ENCODE measurements at regions not wholly inside any gene's neighbourhood (a gene's known extent, or its start where the extent isn't known, plus 50 kb on each side); places are given as distances from the start of the nearest gene placed in this dataset.

- DNase-seq: no peak
Observed at GRCh38 chr5:74372502-74373064, 267.9 kb downstream of the ENC1 start.

- no peak for DNase-seq
Observed at GRCh38 chr5:74372051-74372450, 268.5 kb downstream of the ENC1 start.

GRCh38 chr5:74371621-74372020 is 268.9 kb downstream of the ENC1 start:
- DNase-seq: no peak

GRCh38 chr5:74370168-74370567 is 270.4 kb downstream of the ENC1 start:
- DNase-seq: no peak

GRCh38 chr5:74369173-74369572 is 271.4 kb downstream of the ENC1 start:
- no peak for DNase-seq

GRCh38 chr5:74367934-74368333 is 272.6 kb downstream of the ENC1 start:
- DNase-seq: no peak

GRCh38 chr5:74367241-74367733 is 273.2 kb downstream of the ENC1 start:
- DNase-seq: no peak

GRCh38 chr5:74365723-74366122 is 274.8 kb downstream of the ENC1 start:
- no peak for DNase-seq

- DNase-seq: no peak
Observed at GRCh38 chr5:74364507-74364906, 276.0 kb downstream of the ENC1 start.

- DNase-seq: no peak
Observed at GRCh38 chr5:74363603-74364205, 276.8 kb downstream of the ENC1 start.

- DNase-seq: no peak
Observed at GRCh38 chr5:74361406-74362358, 278.8 kb downstream of the ENC1 start.

GRCh38 chr5:74360535-74361210 is 279.9 kb downstream of the ENC1 start:
- no peak for DNase-seq

- DNase-seq: no peak
Observed at GRCh38 chr5:74357827-74358226, 282.7 kb downstream of the ENC1 start.

GRCh38 chr5:74356009-74356695 is 284.4 kb downstream of the ENC1 start:
- DNase-seq: no peak

- peak; percentile 66 for DNase-seq
Observed at GRCh38 chr5:74355041-74355824, 285.3 kb downstream of the ENC1 start.

GRCh38 chr5:74352256-74352655 is 288.3 kb downstream of the ENC1 start:
- no peak for DNase-seq

GRCh38 chr5:74342948-74343682 is 297.4 kb downstream of the ENC1 start:
- no peak for DNase-seq

- DNase-seq: no peak
Observed at GRCh38 chr5:74342182-74342581, 298.3 kb downstream of the ENC1 start.

GRCh38 chr5:74341221-74341620 is 299.3 kb downstream of the ENC1 start:
- no peak for DNase-seq

- DNase-seq: no peak
Observed at GRCh38 chr5:74340476-74340875, 300.1 kb downstream of the ENC1 start.

GRCh38 chr5:74337984-74338310 is 302.6 kb downstream of the ENC1 start:
- DNase-seq: no peak
